CD8-positive, alpha-beta memory T cell (primary cell): ENCODE measurements at regions not wholly inside any gene's neighbourhood (a gene's known extent, or its start where the extent isn't known, plus 50 kb on each side); places are given as distances from the start of the nearest gene placed in this dataset.

Experiments
- CTCF ChIA-PET: fragments of 350-600 bp; sonication (Branson Sonifier 250); formaldehyde crosslinking; loops from one replicate; lab custom pipeline; 2021; ENCODE audit warnings: antibody characterized with exemption; lab: Charles Lee
- POLR2A ChIA-PET: fragments of 350-600 bp; sonication (Branson Sonifier 250); formaldehyde crosslinking; loops from one replicate; lab custom pipeline; 2021; ENCODE audit warnings: antibody characterized with exemption; lab: Charles Lee
- DNase-seq, 5 donors: peaks; one replicate each; pipeline versions ENCODE4 v3.0.0 to v3.0.0-alpha.2; 2020 to 2022; ENCODE audit warnings: mixed read lengths in 1 of 5
- H3K27ac ChIP-seq: one replicate; pipeline ENCODE4 v1.7.0; 2013; ENCODE audit warnings: low read depth, mild to moderate bottlenecking, low read length, moderate library complexity
- H3K27me3 ChIP-seq: 2 replicates; pipeline ENCODE4 v1.7.0; 2013; ENCODE audit warnings: low read length, mild to moderate bottlenecking; ENCODE audit not compliant: insufficient read depth, poor library complexity, severe bottlenecking
- H3K36me3 ChIP-seq: 2 replicates; pipeline ENCODE4 v1.7.0; 2013; ENCODE audit warnings: mild to moderate bottlenecking, low read length, moderate library complexity; ENCODE audit not compliant: insufficient read depth
- H3K4me1 ChIP-seq: 2 replicates; pipeline ENCODE4 v1.7.0; 2013; ENCODE audit warnings: mild to moderate bottlenecking, low read length, moderate library complexity; ENCODE audit not compliant: insufficient read depth
- H3K4me3 ChIP-seq: 2 replicates; pipeline ENCODE4 v1.7.0; 2013; ENCODE audit warnings: mild to moderate bottlenecking, low read length
- H3K9me3 ChIP-seq: 2 replicates; pipeline ENCODE4 v1.7.0; 2013; ENCODE audit warnings: mild to moderate bottlenecking, low read length
- H3K27ac Mint-ChIP-seq, 8 donors: one replicate each; pipeline ENCODE4 v1.8.0; 2020 to 2021; ENCODE audit warnings: mixed read lengths in 8 of 8, mild to moderate bottlenecking in 6 of 8, inconsistent platforms in 3 of 8, moderate library complexity in 3 of 8
- H3K27me3 Mint-ChIP-seq, 2 donors: one replicate each; pipeline ENCODE4 v1.8.0; 2020 to 2021; ENCODE audit warnings: mixed read lengths in 2 of 2, mild to moderate bottlenecking in 1 of 2, moderate library complexity in 1 of 2
- H3K36me3 Mint-ChIP-seq, 3 donors: one replicate each; pipeline ENCODE4 v1.8.0; 2020 to 2021; ENCODE audit warnings: mixed read lengths in 3 of 3, inconsistent platforms in 1 of 3, mild to moderate bottlenecking in 1 of 3
- H3K4me1 Mint-ChIP-seq, 3 donors: one replicate each; pipeline ENCODE4 v1.8.0; 2020 to 2021; ENCODE audit warnings: mixed read lengths in 3 of 3, inconsistent platforms in 1 of 3, mild to moderate bottlenecking in 1 of 3
- H3K4me3 Mint-ChIP-seq, 7 donors: one replicate each; pipeline ENCODE4 v1.8.0; 2020 to 2021; ENCODE audit warnings: mixed read lengths in 7 of 7, mild to moderate bottlenecking in 6 of 7, moderate library complexity in 4 of 7, inconsistent platforms in 2 of 7
- H3K9me3 Mint-ChIP-seq, 5 donors: one replicate each; pipeline ENCODE4 v1.8.0; 2020 to 2022; ENCODE audit warnings: mixed read lengths in 5 of 5, mild to moderate bottlenecking in 3 of 5, moderate library complexity in 2 of 5, inconsistent platforms in 1 of 5

GRCh38 chr6:113362301-113363047, 494.7 kb upstream of the MARCKS start:
- H3K27me3 ChIP-seq, result no peaks in the 10 kb centered on the region
- Mint-ChIP-seq H3K4me1 (no peaks in the 10 kb centered on the region), H3K36me3 (no peaks in the 10 kb centered on the region), H3K4me3 (no peak overlapping the region), H3K27ac (no peak overlapping the region), H3K9me3 (peaks cover 0 to 9% (median 0%) of the 10 kb centered on the region in 5 donors), H3K27me3 (no peaks in the 10 kb centered on the region)
- H3K27ac ChIP-seq, result no peak overlapping the region
- CTCF ChIA-PET, result no interaction called here
- H3K36me3 ChIP-seq, result no peaks in the 10 kb centered on the region
- DNase-seq, result no peak
- no peaks in the 10 kb centered on the region for H3K4me1 ChIP-seq
- POLR2A ChIA-PET, result no interaction called here
- no peaks in the 10 kb centered on the region for H3K9me3 ChIP-seq
- H3K4me3 ChIP-seq, result no peak overlapping the region

GRCh38 chr6:113363048-113363798, 493.9 kb upstream of the MARCKS start:
- Histone ChIP-seq H3K4me3 (no peak overlapping the region), H3K4me1 (no peaks in the 10 kb centered on the region), H3K36me3 (no peaks in the 10 kb centered on the region), H3K9me3 (no peaks in the 10 kb centered on the region), H3K27ac (no peak overlapping the region), H3K27me3 (no peaks in the 10 kb centered on the region)
- POLR2A ChIA-PET, result no interaction called here
- no peak overlapping the region for H3K4me3 Mint-ChIP-seq
- no peaks in the 10 kb centered on the region for H3K36me3 Mint-ChIP-seq
- no peaks in the 10 kb centered on the region for H3K27me3 Mint-ChIP-seq
- CTCF ChIA-PET, result interaction anchor here (1.0 kb wide), 1 partner anchor 12 kb away, joined by 4 read pairs; no protein-coding TSS in a partner anchor
- peaks cover 0 to 7% (median 0%) of the 10 kb centered on the region in 5 donors for H3K9me3 Mint-ChIP-seq
- H3K27ac Mint-ChIP-seq, result no peak overlapping the region
- no peaks in the 10 kb centered on the region for H3K4me1 Mint-ChIP-seq
- DNase-seq, result no peak

- peaks cover 0 to 7% (median 0%) of the 10 kb centered on the region in 5 donors for H3K9me3 Mint-ChIP-seq
- POLR2A ChIA-PET, result no interaction called here
- no peak overlapping the region for H3K4me3 Mint-ChIP-seq
- no peak overlapping the region for H3K4me3 ChIP-seq
- H3K36me3 ChIP-seq, result no peaks in the 10 kb centered on the region
- H3K4me1 Mint-ChIP-seq, result no peaks in the 10 kb centered on the region
- no peaks in the 10 kb centered on the region for H3K4me1 ChIP-seq
- H3K27me3 ChIP-seq, result no peaks in the 10 kb centered on the region
- no peak overlapping the region for H3K27ac ChIP-seq
- no peak overlapping the region for H3K27ac Mint-ChIP-seq
- CTCF ChIA-PET, result interaction anchor here (1.0 kb wide), 1 partner anchor 11 kb away, joined by 4 read pairs; no protein-coding TSS in a partner anchor
- no peaks in the 10 kb centered on the region for H3K27me3 Mint-ChIP-seq
- DNase-seq, result no peak
- H3K9me3 ChIP-seq, result no peaks in the 10 kb centered on the region
- H3K36me3 Mint-ChIP-seq, result no peaks in the 10 kb centered on the region
Measured at GRCh38 chr6:113363866-113364265, 493.3 kb upstream of the MARCKS start.

DNA sequence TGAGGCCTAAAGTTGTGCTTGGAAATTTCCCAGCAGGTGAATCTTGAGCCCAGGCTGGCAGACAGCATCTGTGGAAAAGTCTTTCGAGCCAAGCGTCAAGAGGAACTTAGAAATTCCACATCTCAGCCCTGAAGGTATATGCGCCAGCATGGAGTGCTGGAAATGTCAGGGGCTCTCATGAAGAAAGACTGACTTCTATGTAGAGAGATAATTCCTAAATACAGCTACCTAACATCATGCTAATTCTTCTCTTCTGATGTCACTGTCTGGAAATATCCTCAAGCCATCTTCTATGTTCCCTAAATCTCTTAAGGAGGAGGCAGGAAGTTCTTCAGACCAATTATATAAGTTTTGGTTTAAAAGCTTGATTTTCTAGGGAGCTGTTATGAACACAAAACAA, 492.4 kb upstream of the MARCKS start:
- H3K27ac Mint-ChIP-seq, result no peak overlapping the region
- DNase-seq, result no peak
- ChIA-PET CTCF (no interaction called here), POLR2A (no interaction called here)
- Histone ChIP-seq H3K27me3 (no peaks in the 10 kb centered on the region), H3K4me3 (no peak overlapping the region), H3K27ac (no peak overlapping the region), H3K4me1 (no peaks in the 10 kb centered on the region), H3K9me3 (no peaks in the 10 kb centered on the region), H3K36me3 (no peaks in the 10 kb centered on the region)
- no peaks in the 10 kb centered on the region for H3K36me3 Mint-ChIP-seq
- no peaks in the 10 kb centered on the region for H3K4me1 Mint-ChIP-seq
- H3K27me3 Mint-ChIP-seq, result no peaks in the 10 kb centered on the region
- peaks cover 0 to 7% (median 0%) of the 10 kb centered on the region in 5 donors for H3K9me3 Mint-ChIP-seq
- no peak overlapping the region for H3K4me3 Mint-ChIP-seq

GRCh38 chr6:113365191-113365590, 492.0 kb upstream of the MARCKS start:
- ChIA-PET CTCF (no interaction called here), POLR2A (no interaction called here)
- no peaks in the 10 kb centered on the region for H3K36me3 Mint-ChIP-seq

GRCh38 chr6:113366505-113366904, 490.6 kb upstream of the MARCKS start:
- Mint-ChIP-seq H3K36me3 (no peaks in the 10 kb centered on the region), H3K4me1 (no peaks in the 10 kb centered on the region), H3K9me3 (peaks cover 0 to 7% (median 0%) of the 10 kb centered on the region in 5 donors), H3K4me3 (no peak overlapping the region), H3K27me3 (no peaks in the 10 kb centered on the region), H3K27ac (no peak overlapping the region)
- H3K36me3 ChIP-seq, result no peaks in the 10 kb centered on the region
- no peak overlapping the region for H3K27ac ChIP-seq
- H3K4me1 ChIP-seq, result no peaks in the 10 kb centered on the region
- H3K27me3 ChIP-seq, result no peaks in the 10 kb centered on the region
- POLR2A ChIA-PET, result no interaction called here
- CTCF ChIA-PET, result no interaction called here
- H3K4me3 ChIP-seq, result no peak overlapping the region
- no peak for DNase-seq
- H3K9me3 ChIP-seq, result no peaks in the 10 kb centered on the region

More at GRCh38 chr6:113365191-113365590, 492.0 kb upstream of the MARCKS start:
- no peak for DNase-seq
- H3K4me3 ChIP-seq, result no peak overlapping the region
- H3K27me3 Mint-ChIP-seq, result no peaks in the 10 kb centered on the region
- no peaks in the 10 kb centered on the region for H3K27me3 ChIP-seq
- no peak overlapping the region for H3K27ac Mint-ChIP-seq
- no peaks in the 10 kb centered on the region for H3K36me3 ChIP-seq
- H3K27ac ChIP-seq, result no peak overlapping the region
- H3K9me3 Mint-ChIP-seq, result peaks cover 0 to 7% (median 0%) of the 10 kb centered on the region in 5 donors
- no peaks in the 10 kb centered on the region for H3K4me1 ChIP-seq
- H3K9me3 ChIP-seq, result no peaks in the 10 kb centered on the region
- no peak overlapping the region for H3K4me3 Mint-ChIP-seq
- no peaks in the 10 kb centered on the region for H3K4me1 Mint-ChIP-seq

GRCh38 chr6:113370508-113371502, 486.3 kb upstream of the MARCKS start:
- H3K4me3 ChIP-seq, result no peak overlapping the region
- H3K36me3 ChIP-seq, result no peaks in the 10 kb centered on the region
- H3K4me1 ChIP-seq, result no peaks in the 10 kb centered on the region
- no peak overlapping the region for H3K4me3 Mint-ChIP-seq
- POLR2A ChIA-PET, result no interaction called here
- H3K27me3 ChIP-seq, result no peaks in the 10 kb centered on the region
- no peak for DNase-seq
- CTCF ChIA-PET, result no interaction called here
- H3K27me3 Mint-ChIP-seq, result no peaks in the 10 kb centered on the region
- H3K27ac Mint-ChIP-seq, result no peak overlapping the region
- H3K27ac ChIP-seq, result no peak overlapping the region
- H3K9me3 Mint-ChIP-seq, result peaks cover 0 to 3% (median 0%) of the 10 kb centered on the region in 5 donors
- no peaks in the 10 kb centered on the region for H3K9me3 ChIP-seq
- H3K36me3 Mint-ChIP-seq, result no peaks in the 10 kb centered on the region
- no peaks in the 10 kb centered on the region for H3K4me1 Mint-ChIP-seq
